NCI-H524 treated with DMSO at 0.1 percent for 48 hours (cell line): ENCODE measurements at regions not wholly inside any gene's neighbourhood (a gene's known extent, or its start where the extent isn't known, plus 50 kb on each side); places are given as distances from the start of the nearest gene placed in this dataset.
A peak's percentile ranks its signal among the peaks of the same experiment; 100 is the strongest.

Source experiments
- DNase-seq: peaks from one replicate; lab custom pipeline; 2025; lab: John Stamatoyannopoulos, UW

DNA sequence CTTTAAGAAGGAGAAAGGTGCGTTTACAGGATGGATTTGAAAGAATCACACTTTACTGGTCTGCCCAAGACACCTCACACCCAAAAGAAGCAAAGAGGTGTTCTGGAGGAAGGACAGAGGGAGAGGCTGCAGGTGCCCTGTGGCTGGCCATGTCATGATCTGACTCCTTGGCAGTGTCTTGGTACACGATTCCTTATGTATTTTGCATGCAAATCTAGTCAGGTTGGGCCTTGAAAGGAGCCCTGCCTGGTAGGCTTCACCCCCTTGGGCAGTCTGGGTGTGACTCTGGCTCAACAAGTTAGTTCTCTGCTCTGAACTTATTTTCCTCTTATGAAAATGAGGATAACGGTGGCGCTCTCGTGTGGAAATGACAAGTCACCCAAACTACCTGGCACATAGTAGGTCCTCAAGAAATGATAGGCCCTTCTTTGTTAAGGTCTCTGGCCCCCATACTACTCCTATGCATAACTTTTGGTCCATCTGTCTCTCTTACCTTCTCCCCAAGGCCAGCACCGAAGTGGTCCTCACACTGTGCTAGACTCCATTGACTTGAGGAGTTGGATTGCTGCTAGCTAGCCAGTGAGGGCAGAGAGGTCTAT, 212.5 kb downstream of the SEMA6A start:
- DNase-seq, result no peak

DNA sequence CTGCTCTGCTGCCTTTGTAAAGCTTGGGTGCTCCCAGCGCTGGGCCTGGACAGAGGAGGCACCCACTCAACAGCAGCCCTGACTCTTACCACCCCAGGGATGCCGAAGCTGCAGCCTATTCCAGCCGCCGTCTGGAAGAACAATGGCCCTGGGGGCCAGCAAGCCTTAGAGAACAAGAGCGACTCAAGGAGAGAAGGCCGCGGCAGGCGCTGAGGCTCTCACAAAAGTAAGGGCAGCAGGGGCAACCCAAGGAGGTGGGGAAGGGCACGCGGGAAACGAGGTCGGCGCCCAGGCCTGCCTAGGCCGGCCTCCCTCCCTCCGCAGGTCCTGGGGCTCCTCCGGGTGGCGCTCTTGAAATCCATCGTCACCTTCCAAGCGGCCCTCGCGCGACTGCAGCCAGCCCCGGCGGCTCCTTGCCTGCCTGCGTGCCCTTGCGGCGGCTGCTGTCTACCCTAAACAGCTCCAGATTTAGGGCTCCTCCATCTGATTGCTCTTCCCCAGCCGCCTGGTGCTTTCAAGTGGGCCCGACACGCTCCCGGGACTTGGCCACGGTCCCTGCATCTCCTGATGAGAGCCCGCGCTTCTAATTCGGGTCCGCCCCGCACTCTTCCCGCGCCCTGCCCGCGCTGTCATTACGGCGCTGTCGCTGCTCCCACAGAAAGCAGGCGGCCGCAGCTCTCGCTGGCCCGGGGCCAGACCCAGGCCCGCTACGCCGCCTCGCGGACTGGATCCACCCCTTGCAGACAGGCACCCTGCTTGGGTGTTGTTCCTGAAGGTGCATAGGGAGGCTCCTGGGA, 213.3 kb downstream of the SEMA6A start:
- peak; percentile 19 for DNase-seq

DNA sequence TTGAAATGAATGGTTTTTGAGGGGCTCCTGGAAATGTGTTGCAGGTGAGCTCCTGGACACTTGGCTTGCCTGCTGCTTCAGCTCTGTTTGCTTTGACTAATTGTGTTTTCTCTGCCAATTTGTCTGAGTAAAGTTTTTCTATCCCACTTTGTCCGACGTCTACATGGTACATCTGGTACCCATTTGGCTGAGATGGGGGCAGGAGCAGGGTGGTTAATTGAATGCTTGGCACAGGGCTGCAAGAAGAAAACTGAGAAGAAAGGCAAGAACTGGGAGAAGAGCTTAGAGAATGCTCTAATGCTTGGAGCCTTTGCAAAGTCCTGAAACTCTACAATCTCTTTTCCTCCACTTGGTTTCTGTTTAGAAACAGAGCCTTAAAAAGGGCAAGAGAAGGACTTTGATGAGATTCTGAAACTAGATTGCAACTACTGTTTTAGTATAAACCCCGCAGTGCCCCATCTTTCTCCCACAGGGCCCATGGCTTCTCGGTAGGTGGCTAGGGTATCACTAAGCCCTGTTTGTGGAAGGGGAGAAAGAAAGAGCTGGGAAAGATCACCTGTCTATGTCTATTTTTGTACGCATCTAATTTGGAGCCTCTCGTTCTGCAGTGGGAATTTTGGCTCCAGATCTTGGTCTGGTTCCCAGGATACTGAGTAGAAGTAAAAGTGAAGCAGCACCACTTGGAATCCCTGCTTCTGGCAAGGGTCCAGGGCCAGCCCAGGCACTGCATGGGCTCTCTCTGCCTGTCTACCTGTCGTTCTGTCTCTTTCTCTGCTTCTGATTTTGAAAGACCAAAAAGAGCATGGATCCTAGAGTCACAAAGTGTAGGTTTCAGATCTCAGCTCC, 214.4 kb downstream of the SEMA6A start:
- DNase-seq, result no peak

DNA sequence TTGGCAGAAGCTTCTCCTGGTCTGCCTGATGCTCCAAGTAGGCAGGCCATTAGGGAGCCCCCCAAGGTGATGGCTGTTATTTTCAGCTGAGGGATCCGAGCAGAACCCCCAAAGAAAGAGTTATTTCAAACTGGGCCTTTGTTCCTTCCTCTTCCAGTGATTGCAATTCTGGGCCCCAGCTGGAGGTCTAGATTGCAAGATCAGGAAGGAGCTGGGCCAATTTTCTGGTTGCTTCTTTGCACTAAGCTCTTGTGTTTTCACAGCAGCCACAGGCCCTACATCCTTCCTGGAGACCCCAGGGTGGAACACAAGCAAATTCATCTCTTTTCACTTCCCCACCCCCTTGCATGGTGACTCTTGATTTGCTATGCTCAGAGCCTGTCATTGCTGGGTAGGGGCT, 215.0 kb downstream of the SEMA6A start:
- DNase-seq, result no peak

DNA sequence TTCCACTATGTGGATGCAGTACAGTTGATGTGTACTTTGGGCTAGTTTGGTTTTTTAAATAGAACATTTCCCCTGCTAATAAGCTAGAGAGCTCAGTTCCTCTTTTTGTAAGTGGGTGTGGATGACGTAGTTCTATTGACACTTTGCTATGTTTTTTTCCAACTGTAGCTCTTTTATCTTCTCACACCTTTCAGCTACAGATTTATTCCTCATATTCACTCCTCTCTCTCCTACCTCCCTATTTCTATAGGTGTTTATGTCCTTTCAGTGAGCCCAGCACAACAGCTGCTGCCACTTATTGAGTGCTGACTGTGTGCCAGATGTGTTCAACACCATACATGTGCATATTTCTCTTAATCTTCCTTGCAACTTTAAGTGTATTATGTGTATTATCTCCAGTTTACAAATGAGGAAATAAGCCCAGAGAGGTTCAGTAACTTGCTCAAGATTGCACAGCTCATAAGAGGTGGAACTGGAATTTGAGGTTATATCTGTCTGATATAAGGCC, 215.7 kb downstream of the SEMA6A start:
- no peak for DNase-seq

DNA sequence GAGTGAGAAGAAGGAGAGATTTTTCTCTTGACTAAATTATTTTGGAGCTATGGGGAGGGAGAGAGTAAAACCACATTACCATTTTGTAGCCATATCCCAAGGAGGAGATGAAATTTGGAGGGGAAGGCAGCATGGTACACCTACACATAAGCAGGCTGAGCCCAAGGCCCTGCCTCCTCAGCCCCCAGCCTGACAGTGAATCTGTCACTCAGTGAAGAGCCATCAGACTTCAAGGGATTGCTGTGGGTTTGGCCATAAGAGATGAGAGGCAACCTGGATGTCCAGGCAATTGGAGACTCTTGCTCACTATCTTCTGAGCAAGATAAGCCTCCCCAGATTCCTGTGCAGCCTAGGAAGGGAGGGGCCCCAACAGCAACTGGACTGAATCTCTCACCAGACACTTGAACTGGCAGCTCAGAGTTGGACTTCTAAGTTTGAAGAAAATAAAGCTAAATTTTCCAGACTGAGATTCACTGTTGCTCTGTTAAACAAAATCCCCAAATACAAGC, 216.6 kb downstream of the SEMA6A start:
- DNase-seq, result no peak

DNA sequence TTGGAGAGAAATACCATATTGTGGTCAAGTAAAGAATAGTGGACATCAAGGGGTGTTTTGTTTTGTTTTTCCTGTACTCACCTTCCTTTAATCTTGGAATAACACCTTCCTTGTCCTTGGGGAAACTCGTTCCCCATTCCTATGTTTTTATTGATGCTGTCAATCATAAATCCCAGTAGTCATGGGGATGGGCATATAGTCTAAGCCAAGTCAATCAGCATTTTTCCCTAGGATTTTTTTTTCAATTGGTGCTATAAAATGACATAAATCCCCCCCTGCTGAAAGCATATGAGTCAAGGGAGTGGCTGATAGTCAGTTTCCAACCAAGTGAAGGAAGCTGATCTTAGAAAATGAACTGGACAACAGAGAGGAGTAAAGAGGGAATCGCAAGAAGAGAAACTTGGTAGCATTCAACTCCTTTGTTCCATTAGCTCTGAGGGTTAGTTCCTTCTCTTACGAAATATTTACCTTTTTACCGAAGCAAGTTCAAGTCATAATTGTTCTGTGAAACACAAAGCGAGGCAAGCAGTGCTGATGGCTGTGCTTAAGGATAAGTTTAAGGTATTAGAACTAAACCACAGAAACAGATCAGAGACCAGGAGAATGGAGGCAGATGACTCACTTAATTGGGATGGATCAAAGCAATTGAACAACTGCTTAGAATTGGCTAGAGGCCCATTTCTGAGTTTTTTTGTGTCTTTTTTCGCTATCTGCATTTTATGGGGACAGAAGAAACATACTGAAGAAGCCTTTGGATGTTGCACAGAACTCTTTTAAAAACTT, 218.6 kb downstream of the SEMA6A start:
- no peak for DNase-seq

DNA sequence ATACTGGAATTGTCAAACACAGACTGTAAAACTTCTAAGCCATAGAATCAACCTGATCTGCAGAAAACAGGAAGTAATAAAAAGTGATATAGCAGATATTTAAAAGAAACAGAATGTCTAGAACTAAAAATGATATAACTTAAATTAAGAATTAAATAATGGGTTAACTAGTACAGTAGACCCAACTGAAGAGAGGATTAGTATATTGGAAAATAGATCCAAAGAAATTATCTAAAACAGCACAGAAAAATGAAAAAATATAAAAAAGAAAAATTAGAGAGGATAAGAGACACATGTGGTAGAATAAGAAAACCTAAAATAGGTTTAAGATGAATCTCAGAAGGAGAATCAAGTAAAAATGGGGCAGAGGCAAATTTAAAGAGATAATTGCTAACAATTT, 219.9 kb downstream of the SEMA6A start:
- DNase-seq, result no peak

DNA sequence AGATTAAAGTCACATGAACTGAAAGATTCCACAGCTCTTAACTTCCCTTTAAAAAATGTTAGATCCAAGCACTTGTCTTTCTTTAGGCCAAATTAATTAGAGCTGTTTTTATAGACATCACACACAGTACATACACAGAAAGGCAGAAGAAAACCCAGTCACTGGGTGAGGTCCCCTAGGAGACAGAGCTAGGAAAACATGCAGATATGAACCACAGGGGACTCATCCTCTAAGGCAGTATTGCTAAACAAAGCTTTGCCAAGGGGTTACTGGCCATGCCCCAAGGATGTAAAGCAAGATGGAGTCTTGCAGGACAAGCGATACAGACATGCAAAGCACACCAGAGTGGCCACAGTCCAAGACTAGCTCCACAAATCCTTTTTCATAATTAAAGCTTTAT, 227.0 kb downstream of the SEMA6A start:
- no peak for DNase-seq

DNA sequence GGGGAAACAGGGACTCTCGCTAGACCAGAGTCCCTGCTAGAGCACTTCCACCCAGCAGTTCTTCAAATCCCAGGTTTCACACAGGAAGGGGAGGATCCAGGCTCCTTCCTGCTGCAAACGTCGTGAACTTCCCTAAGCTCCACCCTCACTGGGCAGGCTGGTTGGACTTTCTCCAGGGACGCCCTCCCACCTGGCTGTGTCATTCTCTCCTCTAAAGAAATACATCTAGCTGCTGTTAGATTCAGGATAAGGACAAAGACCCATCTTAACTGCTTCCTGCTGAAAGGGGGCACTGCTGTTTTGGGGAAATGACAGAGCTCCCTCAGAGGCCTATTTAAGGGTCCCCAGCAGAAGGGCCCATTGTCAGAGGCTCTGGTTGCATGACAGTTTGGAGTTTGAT, 230.7 kb downstream of the SEMA6A start:
- DNase-seq, result no peak
